Eye (tissue), 1 donor: ENCODE measurements at regions not wholly inside any gene's neighbourhood (a gene's known extent, or its start where the extent isn't known, plus 50 kb on each side); places are given as distances from the start of the nearest gene placed in this dataset.

Experiments used
- DNase-seq: peaks from one replicate; pipeline ENCODE4 v3.0.0-alpha.2; 2015

- no peak for DNase-seq
These were observed 441.6 kb upstream of the BRINP1 start for GRCh38 chr9:119810645-119811429.

GRCh38 chr9:119803679-119804078 is 434.4 kb upstream of the BRINP1 start:
- no peak for DNase-seq

GRCh38 chr9:119802621-119803020 is 433.4 kb upstream of the BRINP1 start:
- peak; percentile 22 for DNase-seq

- no peak for DNase-seq
These were observed 432.9 kb upstream of the BRINP1 start for GRCh38 chr9:119802133-119802532.

- DNase-seq = no peak
These were observed 432.1 kb upstream of the BRINP1 start for GRCh38 chr9:119801311-119801710.

GRCh38 chr9:119795395-119795794 is 426.2 kb upstream of the BRINP1 start:
- DNase-seq = no peak

- no peak for DNase-seq
These were observed 425.6 kb upstream of the BRINP1 start for GRCh38 chr9:119794836-119795235.

GRCh38 chr9:119793218-119793617 is 424.0 kb upstream of the BRINP1 start:
- no peak for DNase-seq

- DNase-seq = peak; percentile 35
These were observed 423.0 kb upstream of the BRINP1 start for GRCh38 chr9:119792242-119792641.

GRCh38 chr9:119789987-119790386 is 420.8 kb upstream of the BRINP1 start:
- no peak for DNase-seq

GRCh38 chr9:119788921-119789320 is 419.7 kb upstream of the BRINP1 start:
- no peak for DNase-seq

- DNase-seq = no peak
These were observed 412.7 kb upstream of the BRINP1 start for GRCh38 chr9:119781886-119782285.

- no peak for DNase-seq
These were observed 406.2 kb upstream of the BRINP1 start for GRCh38 chr9:119775410-119775809.

GRCh38 chr9:119773823-119774222 is 404.6 kb upstream of the BRINP1 start:
- DNase-seq = no peak

GRCh38 chr9:119771341-119771740 is 402.1 kb upstream of the BRINP1 start:
- no peak for DNase-seq

- DNase-seq = no peak
These were observed 399.0 kb upstream of the BRINP1 start for GRCh38 chr9:119768266-119768665.

- DNase-seq = no peak
These were observed 396.5 kb upstream of the BRINP1 start for GRCh38 chr9:119765632-119766175.

GRCh38 chr9:119763260-119763659 is 394.0 kb upstream of the BRINP1 start:
- DNase-seq = no peak

GRCh38 chr9:119761812-119762211 is 392.6 kb upstream of the BRINP1 start:
- no peak for DNase-seq

- DNase-seq = no peak
These were observed 389.8 kb upstream of the BRINP1 start for GRCh38 chr9:119758990-119759389.

GRCh38 chr9:119758241-119758640 is 389.0 kb upstream of the BRINP1 start:
- no peak for DNase-seq

- no peak for DNase-seq
These were observed 370.2 kb upstream of the BRINP1 start for GRCh38 chr9:119739476-119739875.

- DNase-seq = peak; percentile 23
These were observed 367.5 kb upstream of the BRINP1 start for GRCh38 chr9:119736491-119737454.

- DNase-seq = no peak
These were observed 358.8 kb upstream of the BRINP1 start for GRCh38 chr9:119727988-119728387.
